H9 (cell line): ENCODE measurements at regions not wholly inside any gene's neighbourhood (a gene's known extent, or its start where the extent isn't known, plus 50 kb on each side); places are given as distances from the start of the nearest gene placed in this dataset.

Source experiments
- DNase-seq: peaks from one replicate; pipeline ENCODE4 v3.0.0-alpha.2; 2017
- H2AFZ ChIP-seq: one replicate; pipeline ENCODE4 v1.6.1; 2013; ENCODE audit warnings: mild to moderate bottlenecking, low read length, control low read depth, moderate library complexity
- H2AK5ac ChIP-seq: 2 replicates; pipeline ENCODE4 v1.6.1; 2013; ENCODE audit warnings: low read length, control low read depth, mixed read lengths; ENCODE audit not compliant: insufficient read length
- H2BK120ac ChIP-seq: one replicate; pipeline ENCODE4 v1.6.1; 2013; ENCODE audit warnings: low read depth, mild to moderate bottlenecking, low read length, control low read depth, inconsistent platforms; ENCODE audit not compliant: poor library complexity, severe bottlenecking
- H2BK12ac ChIP-seq: 2 replicates; pipeline ENCODE4 v1.6.1; 2013; ENCODE audit warnings: low read length, control low read depth, mixed read lengths, low read depth; ENCODE audit not compliant: insufficient read length
- H2BK15ac ChIP-seq: 2 replicates; pipeline ENCODE4 v1.6.1; 2013; ENCODE audit warnings: low read depth, low read length, control low read depth
- H2BK20ac ChIP-seq: one replicate; pipeline ENCODE4 v1.6.1; 2013; ENCODE audit warnings: low read depth, mild to moderate bottlenecking, low read length, control low read depth, inconsistent platforms; ENCODE audit not compliant: poor library complexity, severe bottlenecking
- H2BK5ac ChIP-seq: 2 replicates; pipeline ENCODE4 v1.6.1; 2013; ENCODE audit warnings: low read length, control low read depth, mixed read lengths; ENCODE audit not compliant: insufficient read length
- H3K14ac ChIP-seq: 2 replicates; pipeline ENCODE4 v1.6.1; 2013; ENCODE audit warnings: low read length, control low read depth; ENCODE audit not compliant: insufficient read depth
- H3K18ac ChIP-seq: 2 replicates; pipeline ENCODE4 v1.6.1; 2013; ENCODE audit warnings: low read depth, mild to moderate bottlenecking, mixed read lengths, low read length, control low read depth; ENCODE audit not compliant: insufficient read length
- H3K23ac ChIP-seq: 2 replicates; pipeline ENCODE4 v1.6.1; 2013; ENCODE audit warnings: low read length, control low read depth, mixed read lengths, low read depth; ENCODE audit not compliant: insufficient read length
- H3K23me2 ChIP-seq: 2 replicates; pipeline ENCODE4 v1.6.1; 2013; ENCODE audit warnings: low read depth, mild to moderate bottlenecking, mixed read lengths, low read length, control low read depth; ENCODE audit not compliant: insufficient read length, poor library complexity, severe bottlenecking
- H3K27ac ChIP-seq: 2 replicates; pipeline ENCODE4 v1.5.1; 2013; ENCODE audit warnings: low read length, control low read depth, mixed read lengths, low read depth; ENCODE audit not compliant: insufficient read length
- H3K27me3 ChIP-seq: 2 replicates; pipeline ENCODE4 v1.6.1; 2013; ENCODE audit warnings: low read length, control low read depth, inconsistent platforms; ENCODE audit not compliant: insufficient read depth
- H3K4ac ChIP-seq: 2 replicates; pipeline ENCODE4 v1.6.1; 2013; ENCODE audit warnings: low read depth, mild to moderate bottlenecking, control low read depth, inconsistent platforms, low read length, moderate library complexity
- H3K4me1 ChIP-seq: 2 replicates; pipeline ENCODE4 v1.6.1; 2013; ENCODE audit warnings: low read length, control low read depth, inconsistent platforms; ENCODE audit not compliant: insufficient read depth
- H3K4me2 ChIP-seq: 2 replicates; pipeline ENCODE4 v1.6.1; 2013; ENCODE audit warnings: low read length, control low read depth, mixed read lengths; ENCODE audit not compliant: insufficient read length, insufficient read depth
- H3K56ac ChIP-seq: 2 replicates; pipeline ENCODE4 v1.6.1; 2013; ENCODE audit warnings: low read depth, mild to moderate bottlenecking, mixed read lengths, low read length, control low read depth; ENCODE audit not compliant: insufficient read length
- H3K79me1 ChIP-seq: 2 replicates; pipeline ENCODE4 v1.6.1; 2013; ENCODE audit warnings: low read depth, mild to moderate bottlenecking, moderate library complexity, low read length, control low read depth, inconsistent platforms; ENCODE audit not compliant: insufficient read depth, poor library complexity, severe bottlenecking
- H3K79me2 ChIP-seq: 2 replicates; pipeline ENCODE4 v1.6.1; 2013; ENCODE audit warnings: low read length, control low read depth, inconsistent platforms; ENCODE audit not compliant: insufficient read depth
- H3K9ac ChIP-seq: 2 replicates; pipeline ENCODE4 v1.6.1; 2013; ENCODE audit warnings: low read length, control low read depth, mixed read lengths; ENCODE audit not compliant: insufficient read length; ENCODE audit errors: extremely low read depth
- H3K9me3 ChIP-seq: one replicate; pipeline ENCODE4 v1.6.1; 2013; ENCODE audit warnings: low read depth, low read length, inconsistent platforms; ENCODE audit not compliant: control insufficient read depth
- H3T11ph ChIP-seq: one replicate; pipeline ENCODE4 v1.6.1; 2013; ENCODE audit warnings: mild to moderate bottlenecking, low read length, control low read depth, inconsistent platforms
- H4K20me1 ChIP-seq: one replicate; pipeline ENCODE4 v1.6.1; 2013; ENCODE audit not compliant: control insufficient read depth, insufficient read length, insufficient read depth
- H4K5ac ChIP-seq: 2 replicates; pipeline ENCODE4 v1.6.1; 2013; ENCODE audit warnings: low read depth, mild to moderate bottlenecking, mixed read lengths, low read length, control low read depth; ENCODE audit not compliant: insufficient read length
- H4K8ac ChIP-seq: replicated peaks from 2 replicates; pipeline ENCODE4 v1.6.1; 2013; ENCODE audit warnings: low read length, control low read depth, mixed read lengths, low read depth; ENCODE audit not compliant: insufficient read length
- H4K91ac ChIP-seq: 2 replicates; pipeline ENCODE4 v1.6.1; 2013; ENCODE audit warnings: low read depth, mild to moderate bottlenecking, moderate library complexity, mixed read lengths, low read length, control low read depth; ENCODE audit not compliant: insufficient read length
- H3K27ac Mint-ChIP-seq, 3 experiments: 2 replicates in 2 of 3; 3 replicates in 1 of 3; pipeline ENCODE4 v1.8.0; 2020 to 2021; ENCODE audit warnings: mixed read lengths in 3 of 3, mild to moderate bottlenecking in 1 of 3, moderate library complexity in 1 of 3
- H3K27me3 Mint-ChIP-seq: 2 replicates; pipeline ENCODE4 v1.8.0; 2021; ENCODE audit warnings: low read depth, mild to moderate bottlenecking, moderate library complexity, mixed read lengths
- H3K36me3 Mint-ChIP-seq, 3 experiments: 2 replicates in 2 of 3; 3 replicates in 1 of 3; pipeline ENCODE4 v1.8.0; 2020 to 2021; ENCODE audit warnings: low read depth in 3 of 3, mixed read lengths in 3 of 3; ENCODE audit not compliant: insufficient read depth in 1 of 3
- H3K4me1 Mint-ChIP-seq, 2 experiments: 2 replicates each; pipeline ENCODE4 v1.8.0; 2020; ENCODE audit warnings: mixed read lengths in 2 of 2
- H3K4me3 Mint-ChIP-seq, 2 experiments: 2 replicates in 1 of 2; 3 replicates in 1 of 2; pipeline ENCODE4 v1.8.0; 2020 to 2021; ENCODE audit warnings: mild to moderate bottlenecking in 2 of 2, mixed read lengths in 2 of 2, moderate library complexity in 1 of 2
- H3K9me3 Mint-ChIP-seq, 2 experiments: 2 replicates in 1 of 2; 3 replicates in 1 of 2; pipeline ENCODE4 v1.8.0; 2020; ENCODE audit warnings: mild to moderate bottlenecking in 2 of 2, mixed read lengths in 2 of 2, moderate library complexity in 1 of 2
- CTCF ChIP-seq: fragments of 200-600 bp; sonication (generic); conservative IDR thresholded peaks from 3 replicates; pipeline ENCODE4 v1.8.0; 2021; ENCODE audit warnings: antibody characterized with exemption, mild to moderate bottlenecking
- WGBS: extraction: QIAGEN DNeasy Blood & Tissue Kit; methylation state at CpG from one replicate; pipeline ENCODE4 v1.1.7; 2013; ENCODE audit warnings: missing lambda C conversion rate, low lambda C conversion rate, mixed read lengths; ENCODE audit not compliant: insufficient read length; ENCODE audit errors: extremely low coverage; 5-methylcytosine and 5-hydroxymethylcytosine counted together

- Histone ChIP-seq H2AFZ (no peak overlapping the region), H3K4me2 (no peak overlapping the region), H4K5ac (no peak overlapping the region), H2BK120ac (no peak overlapping the region), H3K56ac (no peak overlapping the region), H3K14ac (no peak overlapping the region), H3K79me2 (no peaks in the 10 kb centered on the region), H3K18ac (no peak overlapping the region), H2BK20ac (no peak overlapping the region), H3K4me1 (no peaks in the 10 kb centered on the region), H4K20me1 (no peaks in the 10 kb centered on the region), H2AK5ac (no peak overlapping the region), H3K4ac (no peak overlapping the region), H4K91ac (no peak overlapping the region), H3T11ph (no peak overlapping the region), H2BK12ac (no peak overlapping the region), H3K9ac (no peak overlapping the region), H3K23me2 (no peaks in the 10 kb centered on the region), H3K23ac (no peak overlapping the region), H2BK5ac (no peak overlapping the region), H2BK15ac (no peak overlapping the region), H3K27me3 (no peaks in the 10 kb centered on the region), H4K8ac (no peak overlapping the region), H3K9me3 (no peaks in the 10 kb centered on the region), H3K79me1 (no peaks in the 10 kb centered on the region), H3K27ac (no peak overlapping the region)
- TF ChIP-seq CTCF = no peak
- DNase-seq = no peak
- no peaks in the 10 kb centered on the region; a peak in 1 of 5 replicates for H3K9me3 Mint-ChIP-seq
- WGBS = no CpG with 5 or more reads among the region's 4 CpGs
- no peak overlapping the region for H3K27ac Mint-ChIP-seq
- H3K36me3 Mint-ChIP-seq = no peaks in the 10 kb centered on the region; a peak in 1 of 7 replicates
- no peaks in the 10 kb centered on the region for H3K27me3 Mint-ChIP-seq
- H3K4me3 Mint-ChIP-seq = no peak overlapping the region
- peaks cover 7% of the 10 kb centered on the region in 2 experiments; a peak in 2 of 4 replicates for H3K4me1 Mint-ChIP-seq
These were observed 168.7 kb upstream of the ZNF32 start for GRCh38 chr10:43817368-43817767.
